WTC11 (cell line): ENCODE measurements at regions not wholly inside any gene's neighbourhood (a gene's known extent, or its start where the extent isn't known, plus 50 kb on each side); places are given as distances from the start of the nearest gene placed in this dataset.

ENCODE experiments used
- ARID4B ChIP-seq: sonication (generic); formaldehyde crosslinking; IDR thresholded peaks from 2 replicates; pipeline ENCODE4 v1.8.0; 2023; ENCODE audit warnings: missing genetic modification reagents, mild to moderate bottlenecking, borderline replicate concordance
- CTCF ChIP-seq: fragments of 200-600 bp; IDR thresholded peaks from 2 replicates; pipeline ENCODE4 v1.8.0; 2022; ENCODE audit warnings: antibody characterized with exemption
- ERG ChIP-seq: fragments of 250-450 bp; sonication (Bioruptor Pico); IDR thresholded peaks from 2 replicates; pipeline ENCODE4 v1.8.0; 2021; ENCODE audit warnings: mild to moderate bottlenecking
- JUN ChIP-seq: sonication (generic); formaldehyde crosslinking; IDR thresholded peaks from 2 replicates; pipeline ENCODE4 v1.8.0; 2023; ENCODE audit warnings: mild to moderate bottlenecking, missing genetic modification reagents
- MAX ChIP-seq: sonication (generic); formaldehyde crosslinking; IDR thresholded peaks from 2 replicates; pipeline ENCODE4 v1.8.0; 2022; ENCODE audit warnings: mild to moderate bottlenecking, missing genetic modification reagents
- PREB ChIP-seq: sonication (generic); formaldehyde crosslinking; IDR thresholded peaks from 2 replicates; pipeline ENCODE4 v1.8.1; 2022; ENCODE audit warnings: mild to moderate bottlenecking, missing genetic modification reagents, moderate library complexity, borderline replicate concordance
- RORB ChIP-seq: fragments of 250-450 bp; sonication (Bioruptor Pico); IDR thresholded peaks from 2 replicates; pipeline ENCODE4 v1.9.0; 2021; ENCODE audit warnings: mild to moderate bottlenecking
- USF1 ChIP-seq: sonication (generic); formaldehyde crosslinking; IDR thresholded peaks from 2 replicates; pipeline ENCODE4 v1.8.0; 2022; ENCODE audit warnings: mild to moderate bottlenecking, missing genetic modification reagents
- USF2 ChIP-seq: sonication (generic); formaldehyde crosslinking; IDR thresholded peaks from 2 replicates; pipeline ENCODE4 v1.8.1; 2023; ENCODE audit warnings: mild to moderate bottlenecking, missing genetic modification reagents, moderate library complexity
- ZNF532 ChIP-seq: fragments of 250-450 bp; sonication (Bioruptor Pico); IDR thresholded peaks from 2 replicates; pipeline ENCODE4 v1.9.0; 2021; ENCODE audit warnings: mild to moderate bottlenecking, borderline replicate concordance

GRCh38 chr12:87152075-87152474 lies 877.1 kb downstream of the C12orf50 start:
- TF ChIP-seq CTCF (no peak), PREB (CRISPR knock-in tag) (no peak), ERG (CRISPR knock-in tag) (no peak), ARID4B (CRISPR knock-in tag) (no peak), ZNF532 (no peak), RORB (CRISPR knock-in tag) (no peak), JUN (CRISPR knock-in tag) (no peak), MAX (no peak), USF2 (CRISPR knock-in tag) (no peak), USF1 (CRISPR knock-in tag) (no peak)
